Spleen (tissue), 7 donors: ENCODE measurements at regions not wholly inside any gene's neighbourhood (a gene's known extent, or its start where the extent isn't known, plus 50 kb on each side); places are given as distances from the start of the nearest gene placed in this dataset.

Source experiments
- POLR2A ChIP-seq, 3 donors: fragments of 450-650 bp; IDR thresholded peaks; one replicate each; pipeline ENCODE4 v1.5.1; 2017; ENCODE audit warnings: antibody characterized with exemption in 3 of 3, mild to moderate bottlenecking in 1 of 3
- POLR2AphosphoS5 ChIP-seq, 3 donors: sonication (generic); formaldehyde crosslinking; IDR thresholded peaks; one replicate each; pipeline ENCODE4 v1.5.1; 2017; ENCODE audit warnings: antibody characterized with exemption in 3 of 3
- TF ChIP-seq, protein P1 (sequence below), 11 experiments: fragments of 200-600 bp in 7 of 11; fragments of 450-650 bp in 4 of 11; sonication (generic) in 4 of 11; IDR thresholded peaks in 8 of 11; conservative IDR thresholded peaks in 3 of 11; 1 replicate in 7 of 11; 2 replicates in 4 of 11; pipeline versions ENCODE4 v1.4.0 to v1.8.0; 2016 to 2021; ENCODE audit warnings: antibody characterized with exemption in 11 of 11, inconsistent platforms in 4 of 11, mild to moderate bottlenecking in 1 of 11
- donor health status: DM: no; HTN: no; CAD: no; lungs with moderate emphysema.
- donor health status: DM: no; HTN: no; CAD: no.
- donor health status: DM: no; HTN: no; CAD: no.

DNA sequence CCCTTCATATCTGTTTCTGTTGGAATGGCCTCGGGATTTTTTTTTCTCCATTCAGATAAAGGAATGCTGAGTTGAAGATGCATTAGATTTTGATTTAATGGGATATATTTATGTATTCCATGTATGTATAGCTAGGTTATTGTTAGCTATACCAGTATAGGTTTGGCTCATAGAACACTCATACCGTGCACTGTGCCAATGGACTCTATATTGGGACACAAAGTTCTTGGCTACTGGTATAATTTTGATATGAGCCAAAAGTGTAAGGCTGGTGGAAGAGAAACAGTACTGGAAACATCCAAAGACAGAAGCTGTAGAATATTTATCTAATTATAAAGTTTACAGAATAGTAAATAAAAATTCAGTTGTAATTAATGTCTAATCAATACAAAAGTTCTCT is 1912.1 kb downstream of the STIM2 start:
- TF ChIP-seq POLR2AphosphoS5 (IDR thresholded peaks at IDR 0.05) (no peak), POLR2A (IDR thresholded peaks at IDR 0.05) (no peak)
- TF ChIP-seq, protein P1, sequence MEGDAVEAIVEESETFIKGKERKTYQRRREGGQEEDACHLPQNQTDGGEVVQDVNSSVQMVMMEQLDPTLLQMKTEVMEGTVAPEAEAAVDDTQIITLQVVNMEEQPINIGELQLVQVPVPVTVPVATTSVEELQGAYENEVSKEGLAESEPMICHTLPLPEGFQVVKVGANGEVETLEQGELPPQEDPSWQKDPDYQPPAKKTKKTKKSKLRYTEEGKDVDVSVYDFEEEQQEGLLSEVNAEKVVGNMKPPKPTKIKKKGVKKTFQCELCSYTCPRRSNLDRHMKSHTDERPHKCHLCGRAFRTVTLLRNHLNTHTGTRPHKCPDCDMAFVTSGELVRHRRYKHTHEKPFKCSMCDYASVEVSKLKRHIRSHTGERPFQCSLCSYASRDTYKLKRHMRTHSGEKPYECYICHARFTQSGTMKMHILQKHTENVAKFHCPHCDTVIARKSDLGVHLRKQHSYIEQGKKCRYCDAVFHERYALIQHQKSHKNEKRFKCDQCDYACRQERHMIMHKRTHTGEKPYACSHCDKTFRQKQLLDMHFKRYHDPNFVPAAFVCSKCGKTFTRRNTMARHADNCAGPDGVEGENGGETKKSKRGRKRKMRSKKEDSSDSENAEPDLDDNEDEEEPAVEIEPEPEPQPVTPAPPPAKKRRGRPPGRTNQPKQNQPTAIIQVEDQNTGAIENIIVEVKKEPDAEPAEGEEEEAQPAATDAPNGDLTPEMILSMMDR (IDR thresholded peaks at IDR 0.05 in 8 of 11, conservative IDR thresholded peaks at IDR 0.05 in 3 of 11), result no peak
